HEK293 (cell line): ENCODE measurements at regions not wholly inside any gene's neighbourhood (a gene's known extent, or its start where the extent isn't known, plus 50 kb on each side); places are given as distances from the start of the nearest gene placed in this dataset.

ENCODE experiments used
- CTCF ChIA-PET: fragments of 350-600 bp; formaldehyde crosslinking; extraction: SDS; loops from one replicate; lab custom pipeline; 2021; ENCODE audit warnings: antibody characterized with exemption; lab: Yijun Ruan, JAX
- POLR2A ChIA-PET: fragments of 300-600 bp; formaldehyde crosslinking; extraction: SDS; loops from one replicate; lab custom pipeline; 2020; ENCODE audit warnings: antibody characterized with exemption, inconsistent platforms; lab: Yijun Ruan, JAX
- H3K27ac ChIP-seq: fragments of 200-500 bp; sonication (Bioruptor generic); 2 replicates; pipeline ENCODE4 v1.5.1; 2014; ENCODE audit warnings: low read depth, low read length, control low read depth, inconsistent platforms; ENCODE audit errors: extremely low read depth
- H3K36me3 ChIP-seq, 2 experiments: fragments of 200-500 bp in 1 of 2; sonication (Bioruptor generic) in 1 of 2; 1 replicate in 1 of 2; 2 replicates in 1 of 2; pipeline ENCODE4 v1.5.1; 2014 to 2017; ENCODE audit warnings: inconsistent platforms in 2 of 2, low read length in 2 of 2; ENCODE audit not compliant: control insufficient read depth in 2 of 2, insufficient read depth in 1 of 2
- H3K4me1 ChIP-seq: fragments of 200-500 bp; sonication (Bioruptor generic); 2 replicates; pipeline ENCODE4 v1.5.1; 2014; ENCODE audit warnings: mild to moderate bottlenecking, low read length, inconsistent platforms; ENCODE audit not compliant: control insufficient read depth, insufficient read depth
- H3K4me3 ChIP-seq: 2 replicates; pipeline ENCODE4 v1.5.1; 2011; ENCODE audit warnings: low read depth, mild to moderate bottlenecking, control low read depth, low read length, moderate library complexity
- H3K9me3 ChIP-seq: fragments of 200-500 bp; sonication (Bioruptor generic); 2 replicates; pipeline ENCODE4 v1.5.1; 2014; ENCODE audit warnings: low read depth, low read length, inconsistent platforms; ENCODE audit not compliant: control insufficient read depth, insufficient read depth
- GFI1B ChIP-seq: fragments of 450-650 bp; formaldehyde crosslinking; IDR thresholded peaks from 2 replicates; pipeline ENCODE4 v1.5.1; 2016; ENCODE audit warnings: missing biosample characterization, missing genetic modification characterization
- SALL2 ChIP-seq: fragments of 450-650 bp; formaldehyde crosslinking; IDR thresholded peaks from 2 replicates; pipeline ENCODE4 v1.5.0; 2017; ENCODE audit warnings: missing biosample characterization, mild to moderate bottlenecking, missing genetic modification characterization, borderline replicate concordance
- SCRT2 ChIP-seq: fragments of 450-650 bp; formaldehyde crosslinking; IDR thresholded peaks from 2 replicates; pipeline ENCODE4 v1.5.1; 2016; ENCODE audit warnings: missing biosample characterization, missing genetic modification characterization
- SP7 ChIP-seq: fragments of 450-650 bp; formaldehyde crosslinking; IDR thresholded peaks from 2 replicates; pipeline ENCODE4 v1.5.1; 2016; ENCODE audit warnings: missing biosample characterization, missing genetic modification characterization
- ZFP37 ChIP-seq: fragments of 450-650 bp; formaldehyde crosslinking; IDR thresholded peaks from 2 replicates; pipeline ENCODE4 v1.5.1; 2016; ENCODE audit warnings: missing biosample characterization, missing genetic modification characterization
- ZNF169 ChIP-seq: fragments of 450-650 bp; formaldehyde crosslinking; IDR thresholded peaks from 2 replicates; pipeline ENCODE4 v1.5.1; 2016; ENCODE audit warnings: missing biosample characterization, missing genetic modification characterization
- ZNF202 ChIP-seq: fragments of 450-650 bp; formaldehyde crosslinking; IDR thresholded peaks from 2 replicates; pipeline ENCODE4 v1.5.1; 2016; ENCODE audit warnings: missing biosample characterization, missing genetic modification characterization, borderline replicate concordance
- ZNF211 ChIP-seq: fragments of 450-650 bp; formaldehyde crosslinking; IDR thresholded peaks from 2 replicates; pipeline ENCODE4 v1.5.1; 2016; ENCODE audit warnings: low read depth, missing biosample characterization, missing genetic modification characterization
- ZNF24 ChIP-seq: fragments of 450-650 bp; formaldehyde crosslinking; IDR thresholded peaks from 2 replicates; pipeline ENCODE4 v1.5.1; 2016; ENCODE audit warnings: missing biosample characterization, missing genetic modification characterization
- ZNF324 ChIP-seq: fragments of 450-650 bp; formaldehyde crosslinking; IDR thresholded peaks from 2 replicates; pipeline ENCODE4 v1.5.1; 2016; ENCODE audit warnings: missing biosample characterization, missing genetic modification characterization
- ZNF510 ChIP-seq: fragments of 450-650 bp; formaldehyde crosslinking; IDR thresholded peaks from 2 replicates; pipeline ENCODE4 v1.5.1; 2018; ENCODE audit warnings: mild to moderate bottlenecking, missing genetic modification characterization, missing biosample characterization; ENCODE audit not compliant: insufficient replicate concordance
- ZNF530 ChIP-seq: fragments of 450-650 bp; formaldehyde crosslinking; IDR thresholded peaks from 2 replicates; pipeline ENCODE4 v1.5.1; 2016; ENCODE audit warnings: low read depth, missing biosample characterization, missing genetic modification characterization
- ZNF629 ChIP-seq: fragments of 450-650 bp; formaldehyde crosslinking; IDR thresholded peaks from 2 replicates; pipeline ENCODE4 v1.5.1; 2017; ENCODE audit warnings: missing biosample characterization, missing genetic modification characterization
- ZNF677 ChIP-seq: fragments of 450-650 bp; IDR thresholded peaks from 2 replicates; pipeline ENCODE4 v1.5.0; 2018; ENCODE audit warnings: missing biosample characterization, mild to moderate bottlenecking, missing genetic modification characterization, moderate library complexity
- ZNF747 ChIP-seq: fragments of 450-650 bp; formaldehyde crosslinking; IDR thresholded peaks from 2 replicates; pipeline ENCODE4 v1.5.1; 2016; ENCODE audit warnings: missing biosample characterization, missing genetic modification characterization
- ZSCAN16 ChIP-seq: fragments of 450-650 bp; formaldehyde crosslinking; IDR thresholded peaks from 2 replicates; pipeline ENCODE4 v1.5.1; 2016; ENCODE audit warnings: missing biosample characterization, missing genetic modification characterization
- ZSCAN23 ChIP-seq: fragments of 450-650 bp; formaldehyde crosslinking; IDR thresholded peaks from 2 replicates; pipeline ENCODE4 v1.5.1; 2016; ENCODE audit warnings: missing biosample characterization, missing genetic modification characterization
- TF ChIP-seq, protein P1 (sequence below): fragments of 450-650 bp; formaldehyde crosslinking; IDR thresholded peaks from 2 replicates; pipeline ENCODE4 v1.5.1; 2016; ENCODE audit warnings: missing biosample characterization, missing genetic modification characterization
- TF ChIP-seq, protein P2 (sequence below): fragments of 450-650 bp; IDR thresholded peaks from 2 replicates; pipeline ENCODE4 v1.5.1; 2018; ENCODE audit warnings: missing biosample characterization, mild to moderate bottlenecking, missing genetic modification characterization
- TF ChIP-seq, protein P3 (sequence below): fragments of 450-650 bp; formaldehyde crosslinking; IDR thresholded peaks from 2 replicates; pipeline ENCODE4 v1.5.1; 2016; ENCODE audit warnings: missing biosample characterization, missing genetic modification characterization

DNA sequence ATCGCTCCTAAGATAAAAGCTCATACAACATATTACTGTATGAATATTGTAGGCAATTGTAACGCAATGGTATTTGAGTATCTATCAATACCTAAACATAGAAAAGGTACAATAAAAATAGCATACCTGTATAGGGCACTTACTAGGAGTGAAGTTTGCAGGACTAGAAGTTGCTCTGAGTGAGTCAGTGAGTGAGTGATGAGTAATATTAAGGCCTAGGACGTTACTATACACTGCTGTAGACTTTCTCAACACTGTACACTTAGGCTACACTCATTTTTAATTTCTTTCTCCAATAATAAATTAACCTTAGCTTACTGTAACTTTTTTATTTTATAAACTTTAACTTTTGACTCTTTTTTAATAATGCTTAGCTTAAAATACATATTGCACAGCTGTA lies 546.9 kb downstream of the HACE1 start:
- H3K4me3 ChIP-seq, result no peak overlapping the region
- no peaks in the 10 kb centered on the region for H3K9me3 ChIP-seq
- no peak overlapping the region for H3K27ac ChIP-seq
- TF ChIP-seq ZSCAN23 (tag by site-specific recombination) (no peak), ZNF530 (tag by site-specific recombination) (no peak), ZNF324 (tag by site-specific recombination) (no peak), ZNF24 (tag by site-specific recombination) (no peak), ZNF211 (tag by site-specific recombination) (no peak), ZNF510 (tag by site-specific recombination) (no peak), ZNF677 (tag by site-specific recombination) (no peak), GFI1B (tag by site-specific recombination) (no peak), ZNF169 (tag by site-specific recombination) (no peak), ZSCAN16 (no peak), ZNF747 (no peak), SP7 (tag by site-specific recombination) (no peak), ZNF202 (tag by site-specific recombination) (no peak), SALL2 (tag by site-specific recombination) (no peak), ZNF629 (tag by site-specific recombination) (no peak)
- TF ChIP-seq, protein P1, sequence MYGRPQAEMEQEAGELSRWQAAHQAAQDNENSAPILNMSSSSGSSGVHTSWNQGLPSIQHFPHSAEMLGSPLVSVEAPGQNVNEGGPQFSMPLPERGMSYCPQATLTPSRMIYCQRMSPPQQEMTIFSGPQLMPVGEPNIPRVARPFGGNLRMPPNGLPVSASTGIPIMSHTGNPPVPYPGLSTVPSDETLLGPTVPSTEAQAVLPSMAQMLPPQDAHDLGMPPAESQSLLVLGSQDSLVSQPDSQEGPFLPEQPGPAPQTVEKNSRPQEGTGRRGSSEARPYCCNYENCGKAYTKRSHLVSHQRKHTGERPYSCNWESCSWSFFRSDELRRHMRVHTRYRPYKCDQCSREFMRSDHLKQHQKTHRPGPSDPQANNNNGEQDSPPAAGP, result no peak
- TF ChIP-seq, protein P2, sequence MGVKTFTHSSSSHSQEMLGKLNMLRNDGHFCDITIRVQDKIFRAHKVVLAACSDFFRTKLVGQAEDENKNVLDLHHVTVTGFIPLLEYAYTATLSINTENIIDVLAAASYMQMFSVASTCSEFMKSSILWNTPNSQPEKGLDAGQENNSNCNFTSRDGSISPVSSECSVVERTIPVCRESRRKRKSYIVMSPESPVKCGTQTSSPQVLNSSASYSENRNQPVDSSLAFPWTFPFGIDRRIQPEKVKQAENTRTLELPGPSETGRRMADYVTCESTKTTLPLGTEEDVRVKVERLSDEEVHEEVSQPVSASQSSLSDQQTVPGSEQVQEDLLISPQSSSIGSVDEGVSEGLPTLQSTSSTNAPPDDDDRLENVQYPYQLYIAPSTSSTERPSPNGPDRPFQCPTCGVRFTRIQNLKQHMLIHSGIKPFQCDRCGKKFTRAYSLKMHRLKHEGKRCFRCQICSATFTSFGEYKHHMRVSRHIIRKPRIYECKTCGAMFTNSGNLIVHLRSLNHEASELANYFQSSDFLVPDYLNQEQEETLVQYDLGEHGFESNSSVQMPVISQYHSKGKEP (tag by site-specific recombination), result no peak
- TF ChIP-seq, protein P3, sequence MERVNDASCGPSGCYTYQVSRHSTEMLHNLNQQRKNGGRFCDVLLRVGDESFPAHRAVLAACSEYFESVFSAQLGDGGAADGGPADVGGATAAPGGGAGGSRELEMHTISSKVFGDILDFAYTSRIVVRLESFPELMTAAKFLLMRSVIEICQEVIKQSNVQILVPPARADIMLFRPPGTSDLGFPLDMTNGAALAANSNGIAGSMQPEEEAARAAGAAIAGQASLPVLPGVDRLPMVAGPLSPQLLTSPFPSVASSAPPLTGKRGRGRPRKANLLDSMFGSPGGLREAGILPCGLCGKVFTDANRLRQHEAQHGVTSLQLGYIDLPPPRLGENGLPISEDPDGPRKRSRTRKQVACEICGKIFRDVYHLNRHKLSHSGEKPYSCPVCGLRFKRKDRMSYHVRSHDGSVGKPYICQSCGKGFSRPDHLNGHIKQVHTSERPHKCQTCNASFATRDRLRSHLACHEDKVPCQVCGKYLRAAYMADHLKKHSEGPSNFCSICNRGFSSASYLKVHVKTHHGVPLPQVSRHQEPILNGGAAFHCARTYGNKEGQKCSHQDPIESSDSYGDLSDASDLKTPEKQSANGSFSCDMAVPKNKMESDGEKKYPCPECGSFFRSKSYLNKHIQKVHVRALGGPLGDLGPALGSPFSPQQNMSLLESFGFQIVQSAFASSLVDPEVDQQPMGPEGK (tag by site-specific recombination), result no peak
- POLR2A ChIA-PET, result no interaction called here
- CTCF ChIA-PET, result interaction anchor here (1.2 kb wide), 1 partner anchor 45 kb away, joined by 3 read pairs; no protein-coding TSS in a partner anchor
- no peaks in the 10 kb centered on the region for H3K36me3 ChIP-seq
- H3K4me1 ChIP-seq, result no peaks in the 10 kb centered on the region

DNA sequence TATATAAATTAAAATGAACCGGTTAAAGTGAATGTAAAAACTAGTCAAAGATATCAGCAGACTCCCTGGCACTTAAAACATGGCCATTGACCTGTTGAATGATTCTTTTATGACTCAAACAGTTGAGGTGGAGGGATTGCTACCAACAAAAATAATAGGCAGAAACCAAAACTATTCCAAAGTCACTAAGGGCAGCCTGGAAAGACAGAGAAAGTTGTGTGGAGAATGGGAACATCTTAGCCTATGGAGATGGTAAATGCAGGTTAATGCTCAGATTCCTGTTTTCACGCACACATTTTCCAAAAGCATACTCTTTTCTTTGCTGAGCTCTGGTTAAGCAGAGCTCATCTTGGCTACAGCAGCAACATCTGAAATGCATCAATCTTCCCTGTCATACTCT lies 553.5 kb downstream of the HACE1 start:
- Histone ChIP-seq H3K4me1 (no peaks in the 10 kb centered on the region), H3K27ac (no peak overlapping the region), H3K9me3 (no peaks in the 10 kb centered on the region), H3K4me3 (no peak overlapping the region), H3K36me3 (no peaks in the 10 kb centered on the region)
- ChIA-PET CTCF (no interaction called here), POLR2A (no interaction called here)
- TF ChIP-seq ZFP37 (tag by site-specific recombination), result no peak
- TF ChIP-seq SCRT2 (tag by site-specific recombination), result peak; percentile 20; the same call in 1 of the 2 replicates
